Tibial nerve (tissue), 4 donors: ENCODE measurements at regions not wholly inside any gene's neighbourhood (a gene's known extent, or its start where the extent isn't known, plus 50 kb on each side); places are given as distances from the start of the nearest gene placed in this dataset.

Experiments used
- DNase-seq, 2 donors: peaks; one replicate each; pipeline ENCODE4 v3.0.0-alpha.2; 2019; ENCODE audit warnings: low spot score in 2 of 2
- H3K27ac ChIP-seq, 4 donors: fragments of 200-600 bp; sonication (generic) in 3 of 4; one replicate each; pipeline ENCODE4 v1.5.1; 2017 to 2019; ENCODE audit warnings: mild to moderate bottlenecking in 1 of 4
- H3K27me3 ChIP-seq, 2 donors: fragments of 200-600 bp; sonication (generic) in 1 of 2; one replicate each; pipeline versions ENCODE4 v1.5.1 to v1.6.0; 2017 to 2019
- H3K36me3 ChIP-seq, 3 donors: fragments of 200-600 bp; sonication (generic); one replicate each; pipeline ENCODE4 v1.5.1; 2018 to 2019
- H3K4me1 ChIP-seq, 4 donors: fragments of 200-600 bp; sonication (generic) in 3 of 4; one replicate each; pipeline ENCODE4 v1.5.1; 2017 to 2019
- H3K4me3 ChIP-seq, 4 donors: fragments of 200-600 bp; sonication (generic) in 3 of 4; one replicate each; pipeline ENCODE4 v1.5.1; 2017 to 2019; ENCODE audit warnings: mild to moderate bottlenecking in 1 of 4, moderate library complexity in 1 of 4
- H3K9me3 ChIP-seq, 4 donors: fragments of 200-600 bp; sonication (generic) in 3 of 4; one replicate each; pipeline ENCODE4 v1.5.1; 2017 to 2019
- CTCF ChIP-seq, 5 experiments: fragments of 200-600 bp in 3 of 5; fragments of 450-650 bp in 2 of 5; sonication (generic) in 3 of 5; IDR thresholded peaks; one replicate each; pipeline ENCODE4 v1.5.1; 2016 to 2019; ENCODE audit warnings: antibody characterized with exemption in 5 of 5, mild to moderate bottlenecking in 3 of 5, moderate library complexity in 2 of 5
- EP300 ChIP-seq, 2 donors: sonication (generic); formaldehyde crosslinking; IDR thresholded peaks; one replicate each; pipeline ENCODE4 v1.6.1; 2017; ENCODE audit warnings: antibody characterized with exemption in 2 of 2, mild to moderate bottlenecking in 1 of 2
- POLR2A ChIP-seq, 2 donors: fragments of 450-650 bp; IDR thresholded peaks; one replicate each; pipeline ENCODE4 v1.6.1; 2017; ENCODE audit warnings: antibody characterized with exemption in 2 of 2, mild to moderate bottlenecking in 2 of 2, moderate library complexity in 2 of 2
- WGBS, 2 donors: methylation state at CpG; one replicate each; pipeline ENCODE4 v1.1.5; 2018; 5-methylcytosine and 5-hydroxymethylcytosine counted together

DNA sequence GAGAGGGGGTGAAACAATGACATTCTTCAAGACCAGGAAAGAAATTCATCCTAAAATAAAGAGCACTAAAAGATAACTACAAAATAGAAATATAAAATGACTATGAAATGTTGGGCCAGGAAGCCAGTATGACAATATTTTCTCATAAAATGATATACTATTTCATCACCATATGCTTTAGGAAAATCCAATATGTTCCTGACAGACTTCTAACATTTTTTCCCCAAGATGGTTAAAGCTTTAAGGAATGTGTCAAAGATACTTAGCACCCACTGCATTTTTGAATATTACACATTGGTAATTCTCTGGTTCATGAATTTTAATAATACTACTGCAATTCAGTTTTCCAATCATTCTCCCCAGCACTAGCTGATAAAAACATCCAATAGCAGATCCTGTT is 87.7 kb upstream of the PLEKHG7 start:
- DNase-seq: no peak
- H3K9me3 ChIP-seq: no peaks in the 10 kb centered on the region
- no peaks in the 10 kb centered on the region for H3K27me3 ChIP-seq
- no peak overlapping the region for H3K4me3 ChIP-seq
- H3K4me1 ChIP-seq: no peaks in the 10 kb centered on the region
- H3K27ac ChIP-seq: no peak overlapping the region
- no peaks in the 10 kb centered on the region for H3K36me3 ChIP-seq
- TF ChIP-seq CTCF (IDR thresholded peaks at IDR 0.05) (no peak), EP300 (IDR thresholded peaks at IDR 0.05) (no peak), POLR2A (IDR thresholded peaks at IDR 0.05) (no peak)

DNA sequence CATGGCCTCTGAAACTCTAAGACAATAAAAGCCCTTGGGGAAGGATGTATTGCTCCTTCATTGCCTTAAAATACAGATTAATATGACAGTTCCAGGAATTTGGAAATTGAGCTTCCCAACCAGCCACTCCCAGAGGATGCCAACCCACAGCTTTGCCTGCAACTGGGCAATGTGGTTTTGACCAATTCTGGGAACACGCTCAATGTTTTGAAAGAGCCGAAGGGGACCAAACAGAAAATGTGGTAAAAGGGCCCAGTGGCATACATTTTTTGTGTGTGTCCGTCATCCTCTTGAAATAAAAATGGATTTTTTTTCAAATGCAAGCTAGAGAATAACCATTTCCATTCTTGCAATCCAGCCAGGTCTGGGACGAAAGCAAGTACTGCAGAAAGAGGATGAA is 88.3 kb upstream of the PLEKHG7 start:
- Histone ChIP-seq H3K27me3 (no peaks in the 10 kb centered on the region), H3K27ac (no peak overlapping the region), H3K36me3 (no peaks in the 10 kb centered on the region), H3K4me3 (no peak overlapping the region), H3K9me3 (no peaks in the 10 kb centered on the region), H3K4me1 (no peaks in the 10 kb centered on the region)
- WGBS, 2 donors: 72 to 83% methylated on average over 4 of the region's 4 CpGs
- TF ChIP-seq POLR2A (IDR thresholded peaks at IDR 0.05) (no peak), CTCF (IDR thresholded peaks at IDR 0.05) (no peak), EP300 (IDR thresholded peaks at IDR 0.05) (no peak)
- DNase-seq: no peak

DNA sequence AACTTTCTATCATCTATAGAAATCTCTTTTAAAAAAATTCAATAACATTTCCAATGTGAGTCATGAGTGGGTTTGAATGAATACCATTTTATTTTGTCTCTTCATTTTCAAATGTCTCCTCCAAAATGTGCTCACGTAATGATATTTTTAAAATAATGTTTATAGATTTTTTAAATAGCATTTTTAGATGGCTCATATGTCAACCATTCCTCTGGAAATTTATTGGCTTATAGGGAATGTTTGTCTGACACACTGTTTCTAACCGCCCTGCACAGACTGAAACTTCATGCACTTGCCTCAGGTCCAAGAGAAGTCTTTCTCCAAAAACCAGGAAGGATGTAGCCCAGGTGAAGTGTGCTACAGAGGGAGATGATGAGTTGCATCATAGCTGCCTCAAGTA is 88.8 kb upstream of the PLEKHG7 start:
- WGBS, 2 donors: 80 to 87% methylated on average over 2 of the region's 2 CpGs
- Histone ChIP-seq H3K27ac (no peak overlapping the region), H3K4me3 (no peak overlapping the region), H3K36me3 (no peaks in the 10 kb centered on the region), H3K4me1 (no peaks in the 10 kb centered on the region), H3K27me3 (no peaks in the 10 kb centered on the region), H3K9me3 (no peaks in the 10 kb centered on the region)
- TF ChIP-seq CTCF (IDR thresholded peaks at IDR 0.05) (no peak), POLR2A (IDR thresholded peaks at IDR 0.05) (no peak)
- no peak for DNase-seq

DNA sequence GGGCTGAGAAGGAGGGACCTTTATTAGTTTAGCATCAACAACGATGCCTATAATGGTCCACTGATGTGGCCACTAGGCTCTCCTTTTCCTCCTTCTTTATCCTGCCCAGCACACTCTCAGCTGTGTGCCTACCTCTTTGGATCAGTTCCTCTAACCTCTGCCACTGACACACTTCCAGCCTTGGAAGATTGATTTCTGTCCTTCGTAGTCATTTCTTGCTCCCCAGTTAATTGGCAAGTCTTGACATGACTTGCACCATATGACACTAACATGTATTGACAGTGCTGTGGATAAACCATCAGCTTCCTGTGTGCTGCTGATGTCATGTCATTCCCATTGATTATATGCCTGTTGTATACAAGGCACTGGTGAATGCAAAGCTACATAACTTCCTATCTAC is 90.2 kb upstream of the PLEKHG7 start:
- no peak for TF ChIP-seq EP300 (IDR thresholded peaks at IDR 0.05)
- no peak for TF ChIP-seq CTCF (IDR thresholded peaks at IDR 0.05)
- no peak for TF ChIP-seq POLR2A (IDR thresholded peaks at IDR 0.05)
- Histone ChIP-seq H3K27ac (no peak overlapping the region), H3K4me3 (no peak overlapping the region), H3K27me3 (no peaks in the 10 kb centered on the region), H3K36me3 (no peaks in the 10 kb centered on the region), H3K4me1 (peaks cover 0 to 11% (median 0%) of the 10 kb centered on the region in 4 donors), H3K9me3 (no peaks in the 10 kb centered on the region)
- 90 to 91% methylated on average over 2 of the region's 2 CpGs for WGBS, 2 donors
- no peak for DNase-seq

GRCh38 chr12:92608151-92609091 is 94.4 kb upstream of the PLEKHG7 start:
- TF ChIP-seq POLR2A (IDR thresholded peaks at IDR 0.05) (no peak), CTCF (IDR thresholded peaks at IDR 0.05) (peak in 3 of 5 experiments; percentile 25 to 51 (median 46)), EP300 (IDR thresholded peaks at IDR 0.05) (peak in 1 of 2 donors; percentile 13)
- WGBS, 2 donors: 42 to 45% methylated on average over 8 of the region's 8 CpGs
- Histone ChIP-seq H3K27ac (no peak overlapping the region), H3K4me3 (no peak overlapping the region), H3K36me3 (no peaks in the 10 kb centered on the region), H3K27me3 (no peaks in the 10 kb centered on the region), H3K4me1 (peaks cover 0 to 34% (median 0%) of the 10 kb centered on the region in 4 donors), H3K9me3 (no peaks in the 10 kb centered on the region)
- DNase-seq: peak in 1 of 2 donors; percentile 42
